PC-3 (cell line): ENCODE measurements at regions not wholly inside any gene's neighbourhood (a gene's known extent, or its start where the extent isn't known, plus 50 kb on each side); places are given as distances from the start of the nearest gene placed in this dataset.

Experiments used
- EZH2 ChIP-seq: fragments of 300-600 bp; sonication (generic); IDR thresholded peaks from one replicate; pipeline ENCODE4 v1.6.1; 2017; ENCODE audit warnings: antibody characterized with exemption, mild to moderate bottlenecking, low read length; ENCODE audit not compliant: unreplicated experiment
- TF ChIP-seq, protein P1 (sequence below): fragments of 300-600 bp; sonication (generic); conservative IDR thresholded peaks from 2 replicates; pipeline ENCODE4 v1.5.1; 2017; ENCODE audit warnings: antibody characterized with exemption, low read depth, mild to moderate bottlenecking, low read length

DNA sequence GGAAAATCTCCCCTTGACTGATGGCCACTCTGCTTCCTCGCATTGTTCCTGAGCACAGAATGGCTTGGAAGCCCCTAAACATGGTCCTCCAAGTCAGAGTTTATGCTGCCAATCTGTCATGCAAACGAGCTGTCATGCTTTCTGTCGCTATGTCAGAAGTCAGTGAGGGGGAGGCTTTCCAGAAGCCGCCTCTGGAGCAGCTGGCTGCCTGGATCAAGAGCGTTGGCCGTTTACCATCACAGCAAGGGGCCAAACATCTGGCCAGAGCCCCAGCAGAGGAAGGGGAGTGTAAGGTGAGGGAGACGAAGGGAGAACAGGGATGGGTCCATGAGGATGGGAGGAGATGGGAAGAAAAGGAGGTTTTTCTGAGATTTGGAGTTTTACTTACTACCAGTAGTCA is 372.6 kb upstream of the NR2F2 start:
- no peak for TF ChIP-seq EZH2
- TF ChIP-seq, protein P1, sequence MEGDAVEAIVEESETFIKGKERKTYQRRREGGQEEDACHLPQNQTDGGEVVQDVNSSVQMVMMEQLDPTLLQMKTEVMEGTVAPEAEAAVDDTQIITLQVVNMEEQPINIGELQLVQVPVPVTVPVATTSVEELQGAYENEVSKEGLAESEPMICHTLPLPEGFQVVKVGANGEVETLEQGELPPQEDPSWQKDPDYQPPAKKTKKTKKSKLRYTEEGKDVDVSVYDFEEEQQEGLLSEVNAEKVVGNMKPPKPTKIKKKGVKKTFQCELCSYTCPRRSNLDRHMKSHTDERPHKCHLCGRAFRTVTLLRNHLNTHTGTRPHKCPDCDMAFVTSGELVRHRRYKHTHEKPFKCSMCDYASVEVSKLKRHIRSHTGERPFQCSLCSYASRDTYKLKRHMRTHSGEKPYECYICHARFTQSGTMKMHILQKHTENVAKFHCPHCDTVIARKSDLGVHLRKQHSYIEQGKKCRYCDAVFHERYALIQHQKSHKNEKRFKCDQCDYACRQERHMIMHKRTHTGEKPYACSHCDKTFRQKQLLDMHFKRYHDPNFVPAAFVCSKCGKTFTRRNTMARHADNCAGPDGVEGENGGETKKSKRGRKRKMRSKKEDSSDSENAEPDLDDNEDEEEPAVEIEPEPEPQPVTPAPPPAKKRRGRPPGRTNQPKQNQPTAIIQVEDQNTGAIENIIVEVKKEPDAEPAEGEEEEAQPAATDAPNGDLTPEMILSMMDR: no peak
